ENCODE measurements at regions not wholly inside any gene's neighbourhood (a gene's known extent, or its start where the extent isn't known, plus 50 kb on each side); places are given as distances from the start of the nearest gene placed in this dataset.
"Not testable (repeated sequence)": the region's sequence is repeated elsewhere in the genome, so short reads cannot be mapped to it uniquely, and the experiment has no call there.

GRCh38 chr12:124706363-124706762 is 139.0 kb upstream of the NCOR2 start:
- DNase-seq (ENCODE audit: low read depth): no peak

- no peak for DNase-seq (ENCODE audit: low read depth)
Measured at GRCh38 chr12:124705545-124706138, 138.2 kb upstream of the NCOR2 start.

DNA sequence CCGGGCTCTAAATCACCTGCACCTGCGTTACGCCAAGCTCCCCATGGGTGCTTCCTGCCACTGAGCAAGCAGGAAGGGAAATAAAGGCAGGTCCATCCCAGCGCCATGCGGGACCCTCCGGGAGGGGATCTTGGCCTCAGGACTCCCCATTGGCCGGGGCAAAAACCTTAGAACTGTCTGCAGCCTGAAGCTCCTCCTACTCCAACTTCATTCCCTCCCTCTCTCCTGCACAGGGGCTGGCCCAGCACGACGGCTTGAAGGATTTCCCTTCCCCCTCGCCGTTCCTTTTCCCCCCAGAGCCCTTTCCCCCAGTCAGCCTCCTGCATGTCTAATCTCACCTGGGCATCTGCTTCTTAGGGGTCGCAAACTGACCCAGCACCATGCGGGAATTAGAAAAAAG is 137.2 kb upstream of the NCOR2 start:
- DNase-seq (ENCODE audit: low read depth): no peak

DNA sequence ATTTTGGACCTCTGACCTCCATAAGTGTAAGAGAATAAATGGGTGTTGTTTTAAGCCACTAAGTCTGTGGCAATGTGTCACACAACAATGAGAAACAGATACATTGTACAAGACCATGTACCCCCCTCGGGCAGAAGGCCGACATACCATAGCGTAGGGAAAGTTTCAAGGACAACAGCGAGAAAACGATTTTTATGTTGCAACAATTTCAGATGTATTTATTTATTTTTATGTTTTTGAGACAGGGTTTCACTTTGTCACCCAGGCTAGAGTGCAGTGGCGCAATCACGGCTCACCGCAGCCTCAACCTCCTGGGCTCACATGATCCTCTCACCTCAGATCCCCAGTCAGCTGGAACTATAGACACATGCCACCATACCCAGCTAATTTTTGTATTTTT is 136.4 kb upstream of the NCOR2 start:
- DNase-seq (ENCODE audit: low read depth): no peak

GRCh38 chr12:124702736-124703135 is 135.3 kb upstream of the NCOR2 start:
- no peak for DNase-seq (ENCODE audit: low read depth)

GRCh38 chr12:124700810-124701592 is 133.6 kb upstream of the NCOR2 start:
- no peak for DNase-seq (ENCODE audit: low read depth)

DNA sequence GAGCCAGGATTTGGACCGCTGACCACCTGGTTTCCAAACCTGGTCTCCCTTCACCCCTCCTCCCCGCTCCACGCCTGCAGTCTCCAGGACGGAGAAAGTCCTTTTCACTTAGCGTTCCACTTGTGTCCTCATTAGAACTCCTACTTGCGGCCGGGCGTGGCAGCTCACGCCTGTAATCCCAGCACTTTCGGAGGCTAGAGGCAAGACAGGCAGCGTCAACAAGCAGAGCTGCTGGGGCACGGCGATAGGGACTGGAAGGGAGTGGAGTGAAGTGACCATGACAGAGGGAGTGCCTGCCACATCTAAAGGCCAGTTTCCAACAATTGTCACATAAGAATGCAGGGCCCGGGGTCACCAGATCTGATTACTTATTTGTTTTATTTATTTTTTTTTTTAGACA is 132.5 kb upstream of the NCOR2 start:
- DNase-seq (ENCODE audit: low read depth): no peak

- no peak for DNase-seq (ENCODE audit: low read depth)
Measured at GRCh38 chr12:124698998-124699305, 131.5 kb upstream of the NCOR2 start.

DNA sequence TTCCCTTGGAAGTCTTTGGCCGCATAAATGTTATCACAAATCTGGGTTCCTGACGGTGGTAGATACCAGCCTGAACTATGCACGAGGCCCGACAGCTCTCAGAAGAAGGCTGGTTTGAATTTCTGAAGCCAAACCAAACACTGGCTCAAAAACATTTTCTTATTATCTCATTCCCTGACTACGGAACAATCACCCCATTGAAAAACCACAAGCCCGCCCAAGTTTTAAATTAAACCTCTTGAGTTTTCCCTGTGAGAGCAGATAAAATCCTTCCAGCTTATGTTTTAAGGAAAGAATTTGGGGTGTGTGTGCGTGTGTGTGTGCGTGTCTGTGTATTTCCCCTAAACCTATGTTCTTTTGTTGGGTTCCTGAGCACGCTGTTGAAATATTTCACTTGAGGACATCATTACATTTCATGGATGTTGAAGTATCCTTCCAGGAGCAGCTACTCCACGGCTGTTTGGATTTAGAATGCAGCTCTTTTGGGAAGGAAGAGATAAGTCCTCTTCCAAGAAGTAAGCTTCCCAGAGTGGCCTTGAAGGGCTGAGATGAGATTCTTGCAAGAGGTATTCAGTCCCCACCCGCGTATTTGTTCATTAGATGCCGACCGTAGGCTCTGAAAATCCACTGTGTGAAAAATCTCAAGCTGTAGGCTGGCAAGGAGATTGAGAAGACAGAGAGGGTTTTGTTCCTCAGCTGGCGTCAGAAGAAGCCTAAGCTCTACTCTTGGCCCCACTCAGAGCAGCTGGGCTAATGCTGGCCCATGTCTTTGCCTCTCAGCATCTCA is 131.0 kb upstream of the NCOR2 start:
- no peak for DNase-seq (ENCODE audit: low read depth)

- not testable (repeated sequence) for DNase-seq (ENCODE audit: low read depth)
Measured at GRCh38 chr12:124697722-124698121, 130.3 kb upstream of the NCOR2 start.

- DNase-seq (ENCODE audit: low read depth): no peak
Measured at GRCh38 chr12:124696693-124697476, 129.5 kb upstream of the NCOR2 start.

DNA sequence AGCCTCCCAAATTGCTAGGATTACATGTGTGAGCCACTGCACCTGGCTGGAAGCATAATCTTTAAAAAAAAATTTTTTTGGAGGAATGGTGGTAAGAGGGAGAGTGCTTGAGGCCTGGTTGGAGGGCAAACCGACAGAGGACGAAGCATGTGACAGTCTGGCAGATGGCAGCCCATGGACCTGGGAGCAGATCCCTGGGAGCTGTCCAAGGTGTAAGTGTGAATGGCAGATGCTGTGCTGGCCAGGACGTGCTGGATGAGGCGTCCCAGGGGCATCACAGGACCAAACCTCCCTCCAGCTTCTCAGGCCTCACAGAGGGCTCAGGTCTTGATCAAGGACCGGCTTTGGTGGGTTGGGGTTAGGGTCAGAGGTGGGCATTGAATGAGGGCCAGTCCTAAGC is 128.4 kb upstream of the NCOR2 start:
- DNase-seq (ENCODE audit: low read depth): no peak

GRCh38 chr12:124694846-124695497 is 127.6 kb upstream of the NCOR2 start:
- DNase-seq (ENCODE audit: low read depth): no peak

DNA sequence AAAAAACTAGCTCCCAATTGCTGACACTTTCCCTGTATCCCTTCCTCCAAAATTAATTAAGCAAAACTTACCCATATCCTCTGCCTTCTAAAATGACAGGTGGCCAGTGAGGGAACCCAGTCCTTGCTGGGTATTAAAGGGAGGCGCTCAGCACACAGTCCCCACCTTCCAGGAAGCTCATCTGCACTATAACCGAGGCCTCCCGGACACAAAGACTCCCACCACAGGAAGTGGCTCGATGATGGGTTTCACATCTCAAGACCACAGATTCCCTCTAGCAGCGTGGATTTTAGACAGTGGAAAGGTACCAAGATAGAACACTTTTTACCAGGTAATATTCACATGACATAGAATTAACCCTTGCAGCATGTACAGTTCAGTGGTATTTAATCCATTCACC is 126.8 kb upstream of the NCOR2 start:
- no peak for DNase-seq (ENCODE audit: low read depth)

DNA sequence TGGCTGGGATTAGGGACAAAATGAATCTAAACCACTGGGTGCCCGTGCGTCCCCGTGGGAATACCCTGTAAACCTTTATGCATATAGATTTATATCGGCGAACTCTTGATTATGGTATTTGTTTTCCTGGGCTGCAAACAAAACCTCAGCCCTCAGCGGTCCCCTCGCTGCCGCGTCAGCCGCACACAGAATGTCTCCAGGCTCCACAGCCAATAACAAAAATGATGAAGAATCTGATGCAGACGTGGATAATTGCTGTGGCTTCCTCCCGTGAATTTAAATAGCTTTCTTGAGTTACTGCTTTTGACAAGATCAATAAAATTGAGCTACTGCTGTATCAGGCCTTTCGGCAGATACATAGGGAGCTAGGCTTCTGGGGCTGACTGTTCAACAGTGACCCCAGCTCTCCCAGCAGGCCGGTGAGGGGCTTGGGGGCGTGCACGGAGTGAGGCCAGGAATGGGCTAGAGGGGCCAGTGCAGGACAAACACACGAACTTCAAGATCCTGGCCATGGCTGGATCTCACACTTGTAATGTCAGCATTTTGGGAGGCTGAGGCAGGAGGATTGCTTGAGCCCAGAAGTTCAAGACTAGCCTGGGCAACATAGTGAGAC is 125.8 kb upstream of the NCOR2 start:
- DNase-seq (ENCODE audit: low read depth): no peak

DNA sequence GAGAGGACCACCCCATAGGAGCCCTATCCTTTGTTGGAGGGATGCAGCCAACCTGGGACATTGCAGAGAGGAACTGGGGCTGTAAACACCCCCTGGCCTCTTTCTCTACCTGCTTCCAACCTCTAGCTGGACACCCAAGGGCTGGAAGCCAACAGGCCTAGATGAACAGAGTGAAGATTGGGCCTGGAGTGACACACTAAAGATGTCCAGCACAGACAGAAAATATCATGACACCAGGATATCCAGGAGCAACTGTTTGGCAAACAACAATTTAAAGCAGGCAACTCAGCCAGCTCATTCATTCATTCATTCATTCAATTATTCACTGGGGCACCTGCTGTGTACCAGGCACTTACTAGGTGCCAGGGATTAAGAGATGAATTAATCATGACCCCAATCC is 125.0 kb upstream of the NCOR2 start:
- no peak for DNase-seq (ENCODE audit: low read depth)

DNA sequence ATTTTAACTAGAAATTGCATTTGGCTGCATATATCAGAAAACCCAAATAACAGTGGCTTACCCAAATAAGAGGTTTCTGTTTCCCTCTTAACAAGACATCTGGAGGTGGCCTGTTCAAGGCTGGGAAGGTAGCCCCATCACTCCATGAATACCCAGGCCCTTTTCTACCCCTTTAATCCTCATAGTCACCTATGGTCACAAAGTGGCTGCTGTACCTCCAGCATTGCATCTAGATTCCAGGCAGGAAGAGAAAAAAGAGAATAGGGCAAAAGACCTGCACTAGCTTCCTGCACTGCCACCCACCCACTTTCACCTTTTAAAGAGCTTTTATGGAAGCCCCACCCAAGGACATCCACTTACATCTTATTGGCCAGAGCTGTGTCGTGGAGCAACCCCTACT is 124.0 kb upstream of the NCOR2 start:
- DNase-seq (ENCODE audit: low read depth): no peak

- DNase-seq (ENCODE audit: low read depth): no peak
Measured at GRCh38 chr12:124689631-124690030, 122.2 kb upstream of the NCOR2 start.

DNA sequence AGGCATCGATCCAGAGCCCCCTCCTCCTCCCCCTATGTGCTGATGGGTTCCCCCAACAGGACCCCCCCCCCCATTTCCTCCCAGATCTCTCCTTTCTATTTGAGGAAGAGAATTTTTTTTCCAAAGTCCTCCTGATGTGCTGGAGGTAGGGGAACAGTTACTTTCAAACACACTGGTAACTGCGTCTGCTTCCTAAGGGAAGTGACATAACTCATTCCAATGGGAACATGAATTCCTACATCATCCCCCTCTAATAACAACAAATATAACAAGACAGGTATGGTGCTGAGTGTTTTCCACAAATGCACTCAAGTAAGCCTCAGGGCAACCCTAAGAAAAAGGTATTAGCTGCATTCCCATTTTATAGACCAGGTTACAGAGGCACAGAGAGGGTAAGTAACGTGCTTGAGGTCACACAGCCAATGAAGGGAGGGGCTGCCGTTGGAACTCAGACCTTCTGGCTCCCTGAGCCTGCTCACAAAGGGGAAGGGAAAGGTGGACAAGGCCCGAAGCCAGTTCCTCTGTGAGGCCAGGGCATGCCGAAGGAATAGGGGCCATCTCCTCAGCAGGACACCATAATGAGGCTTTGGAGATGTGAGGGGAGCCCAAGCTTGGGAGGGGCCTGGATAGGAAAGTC is 121.1 kb upstream of the NCOR2 start:
- no peak for DNase-seq (ENCODE audit: low read depth)

DNA sequence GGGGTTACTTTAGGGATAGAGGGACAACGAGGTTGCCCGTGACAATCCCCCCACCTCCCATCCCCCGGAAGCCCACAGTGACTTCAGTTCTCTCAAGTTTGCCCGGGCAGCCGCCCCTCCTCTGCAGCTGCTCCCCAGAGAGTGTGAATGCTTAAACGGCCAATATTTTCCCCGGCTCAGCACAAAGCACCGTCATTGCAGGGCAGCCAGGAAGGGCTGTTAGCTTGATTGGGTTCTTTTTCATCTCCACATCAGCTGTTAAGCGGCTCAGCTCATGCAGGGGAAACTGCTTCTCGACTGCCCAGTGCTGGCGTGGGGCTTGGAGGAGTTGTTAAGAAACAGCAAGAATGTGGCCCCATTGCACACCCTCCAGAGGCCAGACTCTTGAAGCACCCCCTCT is 120.5 kb upstream of the NCOR2 start:
- DNase-seq (ENCODE audit: low read depth): no peak
